Keratinocyte (primary cell): ENCODE measurements at regions not wholly inside any gene's neighbourhood (a gene's known extent, or its start where the extent isn't known, plus 50 kb on each side); places are given as distances from the start of the nearest gene placed in this dataset.

Experiments used
- CTCF ChIP-seq, 3 experiments: IDR thresholded peaks in 1 of 3; conservative IDR thresholded peaks in 1 of 3; optimal IDR thresholded peaks in 1 of 3; 2 replicates in 2 of 3; 3 replicates in 1 of 3; pipeline versions ENCODE3 to v1.5.1; 2011; ENCODE audit warnings: low read length in 3 of 3, mild to moderate bottlenecking in 3 of 3, moderate library complexity in 2 of 3, control low read depth in 1 of 3, inconsistent platforms in 1 of 3; ENCODE audit not compliant: insufficient read depth in 2 of 3; ENCODE audit errors: extremely low read depth in 1 of 3
- EZH2 ChIP-seq: IDR thresholded peaks from one replicate; pipeline ENCODE4 v1.6.1; 2012; ENCODE audit warnings: inconsistent platforms, mild to moderate bottlenecking, low read length, moderate library complexity

DNA sequence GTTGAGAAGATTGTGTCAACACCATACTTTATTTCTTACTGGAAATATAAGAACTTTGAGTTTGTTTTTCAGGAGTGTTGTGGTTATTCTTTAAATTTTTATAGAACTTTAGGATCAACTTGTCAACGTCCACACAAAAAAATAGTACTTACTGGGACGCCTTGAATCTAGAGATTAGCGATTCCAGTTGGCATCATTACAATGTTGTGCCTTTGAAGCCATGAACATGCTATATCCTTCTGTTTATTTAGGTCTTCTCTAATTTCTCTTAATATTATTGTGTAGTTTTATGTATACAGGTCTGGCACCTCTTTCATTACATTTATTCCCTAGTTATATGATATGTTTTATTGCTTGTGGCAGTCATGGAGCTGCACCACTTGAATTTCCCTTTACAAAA is 320.8 kb upstream of the CCDC196 start:
- TF ChIP-seq CTCF (optimal IDR thresholded peaks at IDR 0.05 in 1 of 3, IDR thresholded peaks at IDR 0.05 in 1 of 3, conservative IDR thresholded peaks at IDR 0.05 in 1 of 3; ENCODE audit: extremely low read depth in 1 of 3, insufficient read depth in 2 of 3, low read length in 3 of 3) (no peak), EZH2 (no peak)
